Renal cortex interstitium (tissue), 11 donors: ENCODE measurements at regions not wholly inside any gene's neighbourhood (a gene's known extent, or its start where the extent isn't known, plus 50 kb on each side); places are given as distances from the start of the nearest gene placed in this dataset.

Experiments
- DNase-seq, 11 donors: peaks; one replicate each; pipeline ENCODE4 v3.0.0-alpha.2; 2013; ENCODE audit warnings: low read depth in 9 of 11, low spot score in 4 of 11; ENCODE audit errors: extremely low read depth in 1 of 11

DNA sequence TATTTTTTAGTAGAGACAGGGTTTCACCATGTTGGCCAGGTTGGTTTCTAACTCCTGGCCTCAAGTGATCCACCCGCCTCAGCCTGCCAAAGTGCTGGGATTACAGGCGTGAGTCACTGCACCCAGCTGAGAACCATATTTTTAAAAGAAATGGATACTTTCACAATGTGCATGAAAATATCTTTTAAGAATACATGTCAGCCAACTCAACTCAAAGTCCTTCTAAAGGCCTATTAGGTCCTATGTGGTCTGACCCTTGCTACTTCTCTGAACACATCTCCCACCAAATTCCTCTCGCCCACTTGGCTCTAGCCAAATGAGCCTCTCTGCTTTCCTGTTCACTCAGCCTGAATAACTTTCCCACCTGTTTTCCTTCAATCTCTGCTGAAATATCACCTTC is 119.6 kb downstream of the MTX2 start:
- no peak for DNase-seq

DNA sequence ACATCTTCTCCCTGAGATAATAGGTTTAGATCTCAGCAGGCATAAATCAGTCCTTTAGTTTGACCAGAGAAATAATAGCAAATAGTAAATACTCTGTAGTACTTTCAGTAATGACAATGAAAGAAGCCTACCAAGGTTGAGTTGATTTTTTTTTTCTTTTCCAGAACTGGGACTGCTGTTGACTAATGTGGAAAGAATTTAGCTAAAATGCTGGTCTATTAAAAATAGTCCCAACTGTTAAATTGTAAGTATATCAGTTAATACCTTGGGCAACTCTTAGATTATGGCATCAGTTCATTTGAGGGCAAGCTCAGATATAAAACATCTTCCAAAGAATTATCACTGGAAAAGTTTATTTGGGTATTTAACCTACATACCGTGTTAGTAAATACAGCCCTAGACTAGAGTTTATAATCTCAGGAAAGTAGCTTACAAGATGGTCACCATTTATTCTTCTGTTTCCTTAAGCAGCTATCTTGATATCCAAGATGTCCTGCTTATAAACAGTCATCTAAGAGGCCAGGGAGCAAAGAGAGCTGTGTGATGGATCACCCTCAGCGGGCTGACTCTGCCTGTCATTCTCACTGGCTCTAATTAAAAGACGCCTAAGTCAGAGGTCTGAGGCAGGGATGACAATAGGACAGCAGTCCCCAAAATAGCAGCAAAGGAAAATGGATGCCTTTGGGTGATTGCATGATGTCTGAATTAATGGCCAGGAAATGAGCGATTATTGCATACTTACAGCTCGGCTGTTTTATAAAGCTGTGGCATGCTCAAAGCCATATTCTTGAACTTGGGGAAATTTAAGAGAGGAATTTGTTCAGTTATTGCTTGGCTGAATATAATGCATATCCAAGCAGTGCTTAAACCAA is 121.3 kb downstream of the MTX2 start:
- DNase-seq, result no peak

DNA sequence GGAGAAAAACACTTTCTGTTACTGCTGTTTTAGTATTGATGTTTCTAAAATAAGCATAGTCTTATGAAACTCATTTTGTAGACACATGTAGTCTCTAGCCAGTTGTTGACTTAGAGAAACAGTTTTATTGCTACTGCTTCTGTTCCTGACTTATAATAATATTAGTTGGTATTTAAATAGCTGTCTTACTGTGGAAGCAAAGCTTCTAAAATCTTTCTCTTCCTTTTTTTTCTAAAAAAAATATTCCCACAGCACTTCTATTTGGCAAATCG is 121.8 kb downstream of the MTX2 start:
- no peak for DNase-seq

DNA sequence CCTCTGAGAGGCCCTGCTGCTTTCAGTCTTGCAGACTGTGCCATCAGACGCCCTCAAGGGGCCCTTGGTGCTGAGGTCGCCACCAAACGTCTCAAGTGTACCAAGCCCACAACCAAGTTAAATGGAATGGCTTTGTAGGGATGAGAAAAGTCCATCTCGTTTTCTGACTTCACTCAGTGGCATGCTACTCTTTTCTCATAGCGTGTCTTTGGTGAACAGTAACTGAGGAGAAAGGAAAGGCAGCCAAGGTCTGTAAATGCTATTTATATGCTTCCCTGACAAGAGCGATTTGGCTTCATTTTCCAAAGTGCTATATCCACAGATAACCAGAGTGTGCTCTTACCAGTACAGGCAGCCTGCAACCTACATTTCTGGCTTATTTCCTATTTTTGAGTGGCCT is 123.0 kb downstream of the MTX2 start:
- no peak for DNase-seq

DNA sequence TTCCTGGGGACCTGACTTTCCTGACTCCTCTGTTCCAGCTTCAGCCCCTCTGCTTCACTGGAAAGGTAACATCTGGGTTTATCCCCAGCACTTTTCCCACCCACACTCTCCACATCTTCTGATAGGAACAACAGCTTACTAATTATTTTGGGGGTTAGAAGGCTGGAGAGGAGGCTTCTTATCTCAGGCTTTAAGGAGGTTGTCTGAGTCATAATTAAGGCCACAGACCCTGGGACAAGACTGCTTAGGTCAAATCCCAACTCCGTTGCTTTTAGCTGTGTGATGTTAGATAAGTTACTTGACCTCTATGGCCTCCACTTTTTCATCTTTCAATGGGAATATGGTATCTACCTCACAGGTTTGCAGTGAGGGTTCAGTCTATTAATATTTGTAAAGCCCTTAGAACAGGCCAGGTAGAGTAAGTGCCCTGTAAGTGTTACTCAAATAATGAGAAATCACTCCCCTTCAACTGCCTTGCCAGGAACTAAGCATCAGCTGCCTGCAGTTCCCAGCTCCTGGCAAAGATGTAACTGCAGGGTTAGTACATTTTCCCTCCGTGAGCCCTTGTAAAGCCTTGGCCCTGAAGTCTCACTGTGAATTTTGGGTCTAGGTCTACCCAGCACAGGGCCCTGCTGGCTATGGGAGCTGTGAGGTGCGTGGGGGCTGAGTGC is 123.6 kb downstream of the MTX2 start:
- no peak for DNase-seq

DNA sequence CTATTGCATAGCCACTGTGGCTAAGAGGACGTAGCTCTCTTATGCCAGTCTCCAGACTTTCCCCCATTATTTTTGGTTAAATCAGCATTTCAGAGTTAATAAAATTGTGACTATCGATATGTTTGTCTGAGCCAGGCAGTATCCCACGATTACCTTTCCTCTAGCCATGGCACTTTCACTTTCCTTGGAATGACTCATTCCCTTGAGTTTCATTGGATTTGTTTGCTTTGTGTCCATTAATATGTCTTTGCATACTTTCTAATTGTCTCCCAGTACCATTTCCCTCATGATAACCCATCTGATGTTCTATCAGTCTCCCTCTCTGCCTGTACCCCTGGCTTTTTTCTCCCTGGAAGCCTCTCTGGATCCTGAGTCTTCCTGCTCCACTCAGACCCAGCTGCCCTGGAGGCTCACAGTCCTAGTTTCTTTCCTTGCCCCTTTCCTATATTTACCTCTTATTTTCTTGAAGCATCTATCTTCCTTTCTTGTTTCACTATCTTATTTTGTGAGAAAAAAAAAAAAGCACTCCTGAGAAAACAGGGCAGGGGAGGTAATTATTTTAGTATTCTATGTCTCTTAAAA is 126.1 kb downstream of the MTX2 start:
- DNase-seq, result no peak

DNA sequence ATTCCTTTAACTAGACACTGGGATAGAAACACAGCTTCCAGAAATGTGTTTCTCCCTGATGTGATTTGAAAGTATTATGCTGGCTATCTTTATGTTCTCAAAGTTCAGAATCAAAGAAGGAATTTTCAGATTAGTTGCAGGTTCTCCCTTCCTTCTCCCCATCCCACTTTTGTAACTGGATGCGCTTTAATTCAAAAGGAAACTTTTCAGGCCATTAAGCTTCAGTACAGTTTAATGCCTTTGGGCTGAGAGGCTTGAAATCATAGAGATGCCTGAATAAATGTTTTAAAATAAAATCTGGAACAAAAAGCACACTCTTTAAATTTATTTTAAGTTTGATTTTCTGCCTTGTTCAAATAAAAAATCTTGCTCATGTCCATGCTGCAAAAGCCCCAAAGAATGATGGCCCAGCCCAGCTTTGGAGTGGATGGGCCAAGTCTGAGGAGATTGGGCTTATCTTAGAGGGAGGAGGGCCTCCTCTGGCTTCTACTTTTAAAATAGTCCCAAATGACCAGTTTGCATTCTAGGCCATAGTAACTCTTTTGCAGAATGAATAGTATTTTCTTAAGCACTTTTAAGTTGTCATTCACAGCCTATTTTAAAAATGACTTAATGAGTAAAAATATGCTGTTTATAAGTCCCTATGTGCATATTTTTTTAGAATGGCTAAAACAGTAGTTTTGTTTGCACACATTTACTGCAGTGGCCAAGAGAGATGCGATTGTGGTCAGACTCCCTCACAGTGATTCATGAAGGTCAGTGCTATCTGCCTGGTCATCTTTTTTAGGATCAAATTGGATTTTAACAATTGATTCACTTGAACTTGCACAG is 129.2 kb downstream of the MTX2 start:
- no peak for DNase-seq

DNA sequence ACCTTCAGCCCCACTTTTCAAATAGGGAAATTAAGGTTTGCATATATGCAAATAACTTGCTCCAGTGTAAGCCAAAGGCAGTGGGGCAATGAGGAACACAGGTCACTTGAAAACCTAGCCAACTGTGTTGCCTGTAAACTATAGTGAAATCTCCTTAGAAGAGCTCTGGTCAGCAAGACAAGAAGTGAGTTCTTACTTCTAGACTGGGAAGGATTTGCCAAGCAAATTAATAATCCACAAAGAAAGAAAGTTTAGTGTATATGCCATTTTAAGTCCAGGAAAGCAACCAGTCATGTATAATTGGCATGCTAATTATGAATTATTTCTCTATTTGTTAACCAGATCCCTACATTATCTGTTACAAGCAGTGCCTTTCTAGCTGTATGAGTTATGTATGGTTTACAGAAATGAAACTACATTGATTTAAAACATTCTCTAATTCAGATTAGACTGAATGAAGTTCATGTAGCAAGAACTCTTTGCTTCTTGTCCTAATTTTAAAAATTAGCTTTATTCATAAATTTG is 129.9 kb downstream of the MTX2 start:
- DNase-seq, result no peak

DNA sequence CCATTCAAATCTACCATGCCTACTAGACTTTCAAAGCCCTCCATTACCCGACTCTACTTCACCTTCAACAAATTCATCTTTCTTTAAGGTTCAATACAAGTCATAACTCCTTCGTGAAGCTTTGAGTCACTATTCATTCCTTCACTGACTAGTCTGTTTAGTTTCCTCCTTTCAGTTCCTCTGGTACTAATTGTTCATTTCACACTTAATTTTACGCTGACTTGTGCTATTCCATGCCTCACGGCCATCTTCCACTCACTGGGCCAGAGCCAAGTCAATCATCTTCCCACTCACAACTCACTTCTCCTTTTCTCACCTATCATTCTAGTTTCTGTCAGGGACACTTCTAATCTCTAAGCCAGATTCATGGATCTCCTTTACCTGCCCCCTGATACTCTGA is 136.2 kb downstream of the MTX2 start:
- DNase-seq, result no peak

DNA sequence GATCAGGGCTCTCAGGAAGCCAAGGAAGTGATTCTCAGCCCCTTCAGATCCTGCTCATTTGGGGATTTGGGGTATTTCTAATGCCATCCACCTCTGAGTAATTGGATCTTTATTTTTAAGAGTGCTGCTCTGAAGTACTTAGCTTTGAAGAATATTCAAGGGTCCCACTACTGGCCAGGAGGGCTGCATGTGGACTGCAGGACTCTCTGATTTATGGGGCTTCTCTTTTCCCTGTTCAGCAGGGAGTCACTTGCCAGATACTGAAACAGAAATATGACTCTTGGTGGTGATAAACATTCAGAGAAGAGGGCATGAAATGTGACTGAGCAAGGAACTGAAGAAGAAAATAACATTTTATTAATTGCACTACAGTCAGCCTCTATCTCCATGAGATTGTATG is 138.5 kb downstream of the MTX2 start:
- DNase-seq, result peak in 4 of 11 donors; percentile 22 to 67 (median 58)

DNA sequence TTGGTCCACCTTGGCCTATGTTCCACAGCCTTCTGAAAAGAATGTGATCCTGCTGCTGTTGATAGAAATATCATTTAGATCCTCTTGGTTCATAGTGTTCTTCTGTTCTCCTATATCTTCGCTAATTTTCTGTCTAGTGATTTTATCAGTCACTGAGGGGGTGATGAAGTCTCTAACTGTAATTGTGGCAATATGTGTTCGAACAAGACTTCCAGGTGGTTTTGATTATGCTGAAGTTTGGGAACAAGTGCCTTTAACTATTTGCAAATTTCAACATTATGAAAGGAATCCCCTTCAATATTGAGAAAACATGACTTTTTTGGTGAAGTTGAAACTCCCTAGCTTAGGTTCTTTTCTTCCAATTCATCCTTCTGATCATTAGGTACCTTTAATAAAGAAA is 140.4 kb downstream of the MTX2 start:
- DNase-seq, result no peak

DNA sequence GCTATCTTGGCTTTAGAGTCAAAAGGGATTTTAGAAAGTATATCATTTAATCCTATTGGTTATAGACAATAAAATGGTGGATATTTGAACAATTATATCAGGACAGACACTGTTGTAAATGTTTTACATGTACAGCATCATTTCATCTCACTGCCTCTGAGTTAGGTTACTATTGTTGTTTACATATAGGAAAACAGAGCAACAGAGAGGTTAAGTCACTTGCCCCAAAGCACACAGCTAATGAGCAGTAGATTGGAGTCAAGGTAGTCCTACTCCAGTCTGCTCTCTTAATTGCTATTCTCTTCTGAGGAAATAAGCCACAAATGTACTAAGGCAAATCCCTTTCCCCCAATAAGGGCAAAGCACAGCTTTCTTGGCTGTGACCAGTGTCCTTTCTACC is 142.9 kb downstream of the MTX2 start:
- DNase-seq, result no peak

DNA sequence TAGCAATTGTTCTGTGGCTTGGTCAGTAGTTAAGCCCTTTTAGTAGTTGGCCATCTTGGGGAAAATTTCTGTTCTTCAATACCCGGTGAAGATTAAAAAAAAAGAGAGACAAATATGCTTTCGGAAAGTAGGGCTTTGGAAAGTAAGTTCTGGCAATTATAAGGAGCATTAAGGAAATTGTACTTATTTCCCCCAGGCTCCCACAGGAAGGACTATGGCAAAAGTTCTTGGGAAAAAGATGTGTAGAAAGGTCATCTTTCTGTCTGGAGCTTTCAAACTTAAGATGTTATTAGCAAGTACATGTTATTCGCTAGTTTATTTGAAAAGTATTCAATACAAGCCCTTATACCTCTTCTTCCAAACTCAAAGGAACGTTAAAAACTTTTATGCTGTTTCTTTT is 144.5 kb downstream of the MTX2 start:
- no peak for DNase-seq

DNA sequence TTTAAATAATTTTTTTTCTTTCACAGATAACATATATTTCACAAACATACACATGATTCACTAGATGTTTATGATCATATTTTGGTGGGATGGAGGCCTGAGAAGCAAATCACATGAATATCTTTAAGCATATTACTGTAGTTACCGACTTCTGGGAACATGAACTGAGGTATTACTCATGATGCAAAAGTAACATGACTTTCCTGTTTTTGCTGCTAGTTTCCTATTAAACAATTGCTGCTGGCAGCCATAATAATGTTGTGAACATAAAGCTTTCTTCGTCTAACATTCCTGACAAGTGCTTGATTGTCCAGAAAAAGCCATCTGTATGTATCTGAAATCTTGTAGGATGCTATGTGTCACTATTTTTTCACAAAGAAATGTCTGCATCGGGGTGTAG is 145.4 kb downstream of the MTX2 start:
- no peak for DNase-seq

DNA sequence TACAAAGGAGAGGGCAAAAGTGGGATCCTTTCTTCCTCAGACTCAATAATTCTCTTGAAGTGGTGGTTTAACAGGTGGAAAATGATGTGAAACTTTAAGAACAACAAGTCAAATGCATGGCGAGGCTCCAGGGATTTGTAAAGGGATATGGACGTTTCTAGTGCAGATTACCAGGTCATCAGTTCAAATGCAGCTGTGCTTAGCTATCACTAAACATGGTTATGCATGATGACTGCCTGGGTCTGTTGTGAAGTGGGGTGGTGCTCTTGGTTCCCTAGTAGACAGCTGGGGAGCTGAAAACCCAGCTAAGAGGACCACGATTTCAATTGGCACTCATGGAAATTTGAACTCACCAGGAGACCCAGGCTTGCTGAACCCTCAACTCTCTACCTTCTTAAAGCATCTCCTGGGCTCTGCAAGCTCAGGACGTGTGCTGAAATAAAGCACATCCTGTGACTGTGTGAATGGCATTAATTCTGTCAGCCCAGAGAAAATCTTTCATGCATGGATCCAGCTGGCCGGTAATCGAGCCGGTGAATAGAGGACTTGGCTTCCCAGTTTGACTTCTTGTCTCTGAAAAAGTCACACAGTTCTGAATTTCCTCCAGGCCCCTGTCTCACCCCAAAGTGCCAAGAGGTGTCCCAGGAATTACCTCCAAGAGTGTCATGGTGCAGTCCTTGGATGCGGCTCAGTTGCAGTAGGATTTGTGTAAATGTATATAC is 146.1 kb downstream of the MTX2 start:
- no peak for DNase-seq

DNA sequence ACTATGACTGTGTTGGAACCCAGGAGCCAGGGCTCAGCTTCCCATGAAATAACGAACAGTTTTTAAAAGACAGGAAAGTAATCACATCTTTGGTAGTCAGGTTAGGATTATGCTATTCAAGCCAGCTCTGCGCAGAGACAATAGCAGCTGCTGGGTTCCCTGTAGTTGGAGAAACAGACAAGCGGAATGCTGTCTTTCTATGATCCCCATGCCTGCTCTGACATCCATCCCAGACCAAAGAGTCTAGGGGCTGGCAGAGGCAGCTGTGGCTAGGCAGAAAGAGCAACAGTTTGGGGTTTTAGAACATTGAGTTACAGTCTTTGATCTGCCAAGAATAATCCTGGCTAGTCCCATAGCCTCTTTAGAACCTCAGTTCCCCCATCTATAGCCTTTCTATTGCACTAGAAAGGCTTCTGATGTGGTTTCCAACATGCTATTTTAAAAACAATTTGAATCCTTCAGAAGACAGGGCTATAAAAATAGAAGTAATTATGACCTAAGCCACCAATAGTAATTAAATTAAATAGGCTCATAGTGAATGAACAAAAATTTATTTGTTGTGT is 146.8 kb downstream of the MTX2 start:
- DNase-seq, result no peak

DNA sequence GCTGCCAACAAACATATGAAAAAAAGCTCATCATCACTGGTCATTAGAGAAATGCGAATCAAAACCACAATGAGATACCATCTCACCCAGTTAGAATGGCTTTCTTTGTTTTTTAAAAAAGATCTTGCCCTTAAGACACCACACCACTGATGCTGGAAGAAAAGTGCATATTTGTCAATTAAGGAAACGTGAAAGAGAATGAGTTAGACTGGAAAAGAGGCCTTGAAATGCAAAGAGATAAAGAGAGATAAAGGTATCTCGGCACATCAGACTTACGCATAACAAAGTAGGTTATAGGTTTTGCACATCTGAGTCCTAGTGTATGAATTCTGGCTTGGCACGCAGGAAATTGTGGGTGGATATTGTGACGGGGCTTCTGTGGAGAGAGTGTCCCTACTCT is 149.5 kb downstream of the MTX2 start:
- no peak for DNase-seq

DNA sequence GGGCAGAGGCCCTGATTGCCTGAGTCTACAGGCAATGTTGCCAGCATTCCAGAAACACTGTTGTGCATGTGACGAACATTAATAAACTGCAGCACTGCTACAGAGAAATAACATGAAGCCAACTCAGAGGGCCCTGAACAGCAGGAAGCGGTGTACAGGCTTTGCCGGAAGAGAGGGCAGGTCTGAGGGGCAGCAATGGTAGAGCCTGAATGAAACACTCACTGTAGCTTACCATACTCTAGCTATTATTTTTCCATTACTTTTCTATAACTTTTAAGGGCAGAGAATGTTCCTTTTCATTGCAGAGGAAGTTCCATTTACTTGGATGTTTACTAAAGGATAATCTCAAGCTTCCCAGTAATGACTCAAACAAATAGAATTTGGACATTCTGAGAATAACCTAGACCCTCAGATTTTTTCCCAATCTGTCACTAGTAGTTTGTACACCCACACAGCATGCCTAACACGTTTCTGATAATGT is 150.4 kb downstream of the MTX2 start:
- DNase-seq, result no peak
